ENCODE measurements at regions not wholly inside any gene's neighbourhood (a gene's known extent, or its start where the extent isn't known, plus 50 kb on each side); places are given as distances from the start of the nearest gene placed in this dataset.

DNA sequence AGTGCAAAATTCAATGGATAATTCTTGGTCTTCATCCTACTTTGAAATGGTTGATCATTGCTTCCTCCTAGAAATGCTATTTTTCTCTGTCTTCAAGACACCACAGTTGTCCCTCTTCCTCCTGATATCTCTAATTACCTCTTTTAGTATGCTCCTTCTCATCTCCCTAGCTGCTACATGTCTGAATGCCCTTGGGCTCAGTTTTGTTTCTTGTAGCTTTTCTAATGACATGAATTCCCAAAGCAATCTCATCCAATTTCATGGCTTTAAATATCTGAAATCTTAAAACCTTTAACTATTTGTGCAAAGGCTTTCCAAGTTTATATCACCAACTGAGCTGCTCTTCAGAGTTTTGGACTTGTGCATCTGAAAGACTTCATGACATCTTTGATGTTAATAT lies 120.2 kb upstream of the RGS17 start:
- Histone ChIP-seq H3K4me2 (ENCODE audit: low read depth, low read length) (no peak overlapping the region), H3K4me1 (ENCODE audit: insufficient read depth, low read length) (no peaks in the 10 kb centered on the region), H3K36me3 (replicated peaks in 1 of 2; ENCODE audit: control insufficient read depth in 1 of 2, insufficient read depth in 2 of 2, low read length in 2 of 2) (no peaks in the 10 kb centered on the region), H3K27ac (ENCODE audit: extremely low read length, insufficient read depth, low read length) (no peak overlapping the region), H3K9ac (ENCODE audit: insufficient read depth, low read depth, low read length) (no peak overlapping the region), H3K27me3 (ENCODE audit: control insufficient read depth in 1 of 2, insufficient read depth in 2 of 2, low read length in 2 of 2) (no peaks in the 10 kb centered on the region; a peak in 1 of 5 replicates), H2AFZ (ENCODE audit: low read length) (no peak overlapping the region), H3K4me3 (replicated peaks in 1 of 3; ENCODE audit: insufficient read depth in 1 of 3, low read depth in 2 of 3, low read length in 3 of 3) (no peak overlapping the region), H3K9me3 (ENCODE audit: low read length) (no peaks in the 10 kb centered on the region), H4K20me1 (ENCODE audit: insufficient read depth, low read length) (no peaks in the 10 kb centered on the region), H3K79me2 (ENCODE audit: insufficient read depth, low read length) (no peaks in the 10 kb centered on the region)
- intact Hi-C loops (cut with micrococcal nuclease; ENCODE audit: unreplicated experiment), result no loop called here
- no peak for FAIRE-seq
- no peak for ATAC-seq
- DNase-seq (ENCODE audit: low spot score), result no peak
- BruUV-seq (replicated peaks), result no TSS peak
- TF ChIP-seq FOXA3 (CRISPR knock-in tag; IDR thresholded peaks at IDR 0.05) (no peak), HOXA9 (CRISPR knock-in tag; IDR thresholded peaks at IDR 0.05; ENCODE audit: borderline replicate concordance) (no peak), ZNF329 (CRISPR knock-in tag; IDR thresholded peaks at IDR 0.05; ENCODE audit: low read depth) (no peak), SP1 (IDR thresholded peaks at IDR 0.05) (no peak), SP1 (CRISPR knock-in tag; IDR thresholded peaks at IDR 0.05) (no peak), SMYD3 (CRISPR knock-in tag; IDR thresholded peaks at IDR 0.05) (no peak), MZF1 (CRISPR knock-in tag; IDR thresholded peaks at IDR 0.05; ENCODE audit: borderline replicate concordance) (no peak), ZNF12 (CRISPR knock-in tag; IDR thresholded peaks at IDR 0.05) (no peak)
- TF ChIP-seq, protein P1, sequence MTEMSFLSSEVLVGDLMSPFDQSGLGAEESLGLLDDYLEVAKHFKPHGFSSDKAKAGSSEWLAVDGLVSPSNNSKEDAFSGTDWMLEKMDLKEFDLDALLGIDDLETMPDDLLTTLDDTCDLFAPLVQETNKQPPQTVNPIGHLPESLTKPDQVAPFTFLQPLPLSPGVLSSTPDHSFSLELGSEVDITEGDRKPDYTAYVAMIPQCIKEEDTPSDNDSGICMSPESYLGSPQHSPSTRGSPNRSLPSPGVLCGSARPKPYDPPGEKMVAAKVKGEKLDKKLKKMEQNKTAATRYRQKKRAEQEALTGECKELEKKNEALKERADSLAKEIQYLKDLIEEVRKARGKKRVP (CRISPR knock-in tag; IDR thresholded peaks at IDR 0.05), result no peak
- TF ChIP-seq, protein P2, sequence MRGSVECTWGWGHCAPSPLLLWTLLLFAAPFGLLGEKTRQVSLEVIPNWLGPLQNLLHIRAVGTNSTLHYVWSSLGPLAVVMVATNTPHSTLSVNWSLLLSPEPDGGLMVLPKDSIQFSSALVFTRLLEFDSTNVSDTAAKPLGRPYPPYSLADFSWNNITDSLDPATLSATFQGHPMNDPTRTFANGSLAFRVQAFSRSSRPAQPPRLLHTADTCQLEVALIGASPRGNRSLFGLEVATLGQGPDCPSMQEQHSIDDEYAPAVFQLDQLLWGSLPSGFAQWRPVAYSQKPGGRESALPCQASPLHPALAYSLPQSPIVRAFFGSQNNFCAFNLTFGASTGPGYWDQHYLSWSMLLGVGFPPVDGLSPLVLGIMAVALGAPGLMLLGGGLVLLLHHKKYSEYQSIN (CRISPR knock-in tag; IDR thresholded peaks at IDR 0.05; ENCODE audit: borderline replicate concordance), result no peak
- TF ChIP-seq, protein P3, sequence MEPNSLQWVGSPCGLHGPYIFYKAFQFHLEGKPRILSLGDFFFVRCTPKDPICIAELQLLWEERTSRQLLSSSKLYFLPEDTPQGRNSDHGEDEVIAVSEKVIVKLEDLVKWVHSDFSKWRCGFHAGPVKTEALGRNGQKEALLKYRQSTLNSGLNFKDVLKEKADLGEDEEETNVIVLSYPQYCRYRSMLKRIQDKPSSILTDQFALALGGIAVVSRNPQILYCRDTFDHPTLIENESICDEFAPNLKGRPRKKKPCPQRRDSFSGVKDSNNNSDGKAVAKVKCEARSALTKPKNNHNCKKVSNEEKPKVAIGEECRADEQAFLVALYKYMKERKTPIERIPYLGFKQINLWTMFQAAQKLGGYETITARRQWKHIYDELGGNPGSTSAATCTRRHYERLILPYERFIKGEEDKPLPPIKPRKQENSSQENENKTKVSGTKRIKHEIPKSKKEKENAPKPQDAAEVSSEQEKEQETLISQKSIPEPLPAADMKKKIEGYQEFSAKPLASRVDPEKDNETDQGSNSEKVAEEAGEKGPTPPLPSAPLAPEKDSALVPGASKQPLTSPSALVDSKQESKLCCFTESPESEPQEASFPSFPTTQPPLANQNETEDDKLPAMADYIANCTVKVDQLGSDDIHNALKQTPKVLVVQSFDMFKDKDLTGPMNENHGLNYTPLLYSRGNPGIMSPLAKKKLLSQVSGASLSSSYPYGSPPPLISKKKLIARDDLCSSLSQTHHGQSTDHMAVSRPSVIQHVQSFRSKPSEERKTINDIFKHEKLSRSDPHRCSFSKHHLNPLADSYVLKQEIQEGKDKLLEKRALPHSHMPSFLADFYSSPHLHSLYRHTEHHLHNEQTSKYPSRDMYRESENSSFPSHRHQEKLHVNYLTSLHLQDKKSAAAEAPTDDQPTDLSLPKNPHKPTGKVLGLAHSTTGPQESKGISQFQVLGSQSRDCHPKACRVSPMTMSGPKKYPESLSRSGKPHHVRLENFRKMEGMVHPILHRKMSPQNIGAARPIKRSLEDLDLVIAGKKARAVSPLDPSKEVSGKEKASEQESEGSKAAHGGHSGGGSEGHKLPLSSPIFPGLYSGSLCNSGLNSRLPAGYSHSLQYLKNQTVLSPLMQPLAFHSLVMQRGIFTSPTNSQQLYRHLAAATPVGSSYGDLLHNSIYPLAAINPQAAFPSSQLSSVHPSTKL (CRISPR knock-in tag; IDR thresholded peaks at IDR 0.05), result no peak
- TF ChIP-seq, protein P4, sequence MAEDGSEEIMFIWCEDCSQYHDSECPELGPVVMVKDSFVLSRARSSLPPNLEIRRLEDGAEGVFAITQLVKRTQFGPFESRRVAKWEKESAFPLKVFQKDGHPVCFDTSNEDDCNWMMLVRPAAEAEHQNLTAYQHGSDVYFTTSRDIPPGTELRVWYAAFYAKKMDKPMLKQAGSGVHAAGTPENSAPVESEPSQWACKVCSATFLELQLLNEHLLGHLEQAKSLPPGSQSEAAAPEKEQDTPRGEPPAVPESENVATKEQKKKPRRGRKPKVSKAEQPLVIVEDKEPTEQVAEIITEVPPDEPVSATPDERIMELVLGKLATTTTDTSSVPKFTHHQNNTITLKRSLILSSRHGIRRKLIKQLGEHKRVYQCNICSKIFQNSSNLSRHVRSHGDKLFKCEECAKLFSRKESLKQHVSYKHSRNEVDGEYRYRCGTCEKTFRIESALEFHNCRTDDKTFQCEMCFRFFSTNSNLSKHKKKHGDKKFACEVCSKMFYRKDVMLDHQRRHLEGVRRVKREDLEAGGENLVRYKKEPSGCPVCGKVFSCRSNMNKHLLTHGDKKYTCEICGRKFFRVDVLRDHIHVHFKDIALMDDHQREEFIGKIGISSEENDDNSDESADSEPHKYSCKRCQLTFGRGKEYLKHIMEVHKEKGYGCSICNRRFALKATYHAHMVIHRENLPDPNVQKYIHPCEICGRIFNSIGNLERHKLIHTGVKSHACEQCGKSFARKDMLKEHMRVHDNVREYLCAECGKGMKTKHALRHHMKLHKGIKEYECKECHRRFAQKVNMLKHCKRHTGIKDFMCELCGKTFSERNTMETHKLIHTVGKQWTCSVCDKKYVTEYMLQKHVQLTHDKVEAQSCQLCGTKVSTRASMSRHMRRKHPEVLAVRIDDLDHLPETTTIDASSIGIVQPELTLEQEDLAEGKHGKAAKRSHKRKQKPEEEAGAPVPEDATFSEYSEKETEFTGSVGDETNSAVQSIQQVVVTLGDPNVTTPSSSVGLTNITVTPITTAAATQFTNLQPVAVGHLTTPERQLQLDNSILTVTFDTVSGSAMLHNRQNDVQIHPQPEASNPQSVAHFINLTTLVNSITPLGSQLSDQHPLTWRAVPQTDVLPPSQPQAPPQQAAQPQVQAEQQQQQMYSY (CRISPR knock-in tag; IDR thresholded peaks at IDR 0.05), result no peak
- TF ChIP-seq, protein P5, sequence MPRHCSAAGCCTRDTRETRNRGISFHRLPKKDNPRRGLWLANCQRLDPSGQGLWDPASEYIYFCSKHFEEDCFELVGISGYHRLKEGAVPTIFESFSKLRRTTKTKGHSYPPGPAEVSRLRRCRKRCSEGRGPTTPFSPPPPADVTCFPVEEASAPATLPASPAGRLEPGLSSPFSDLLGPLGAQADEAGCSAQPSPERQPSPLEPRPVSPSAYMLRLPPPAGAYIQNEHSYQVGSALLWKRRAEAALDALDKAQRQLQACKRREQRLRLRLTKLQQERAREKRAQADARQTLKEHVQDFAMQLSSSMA (CRISPR knock-in tag; IDR thresholded peaks at IDR 0.05), result no peak
- TF ChIP-seq, protein P6, sequence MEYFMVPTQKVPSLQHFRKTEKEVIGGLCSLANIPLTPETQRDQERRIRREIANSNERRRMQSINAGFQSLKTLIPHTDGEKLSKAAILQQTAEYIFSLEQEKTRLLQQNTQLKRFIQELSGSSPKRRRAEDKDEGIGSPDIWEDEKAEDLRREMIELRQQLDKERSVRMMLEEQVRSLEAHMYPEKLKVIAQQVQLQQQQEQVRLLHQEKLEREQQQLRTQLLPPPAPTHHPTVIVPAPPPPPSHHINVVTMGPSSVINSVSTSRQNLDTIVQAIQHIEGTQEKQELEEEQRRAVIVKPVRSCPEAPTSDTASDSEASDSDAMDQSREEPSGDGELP (IDR thresholded peaks at IDR 0.05; ENCODE audit: borderline replicate concordance, low read depth), result no peak
- ChIA-PET POLR2A (no interaction called here), CTCF (ENCODE audit: low intra/inter-chr PET ratio, low total read pairs) (no interaction called here)
- in situ Hi-C loops (cut with HindIII; ENCODE audit: extremely low pct_ligation_motif_present, low pct_unique_long_range_greater_than_20kb), result no loop called here
